NOMO-1 treated with DMSO at 0.1 percent for 48 hours (cell line): ENCODE measurements at regions not wholly inside any gene's neighbourhood (a gene's known extent, or its start where the extent isn't known, plus 50 kb on each side); places are given as distances from the start of the nearest gene placed in this dataset.

Experiments
- DNase-seq: peaks from one replicate; lab custom pipeline; 2025; ENCODE audit not compliant: unreplicated experiment; lab: John Stamatoyannopoulos, UW

DNA sequence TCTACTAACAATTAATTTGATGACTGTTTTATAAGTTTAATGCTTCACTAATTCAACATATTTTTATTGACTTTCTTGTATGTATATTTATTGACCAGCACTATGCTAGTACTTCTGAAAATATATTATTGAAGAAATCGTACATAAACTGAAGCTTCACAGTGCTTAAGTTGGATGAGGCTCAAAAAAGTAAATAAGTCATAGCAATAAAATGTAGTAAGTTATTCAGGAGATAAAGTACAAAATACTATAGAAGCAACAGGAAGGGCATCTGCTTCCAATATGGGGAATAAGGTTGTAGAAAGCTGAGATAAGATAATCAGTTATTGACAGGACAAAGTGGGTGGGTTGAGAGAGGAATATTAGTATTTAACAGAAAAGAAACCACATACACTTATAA is 944.9 kb upstream of the MIR17HG start:
- DNase-seq, result no peak

DNA sequence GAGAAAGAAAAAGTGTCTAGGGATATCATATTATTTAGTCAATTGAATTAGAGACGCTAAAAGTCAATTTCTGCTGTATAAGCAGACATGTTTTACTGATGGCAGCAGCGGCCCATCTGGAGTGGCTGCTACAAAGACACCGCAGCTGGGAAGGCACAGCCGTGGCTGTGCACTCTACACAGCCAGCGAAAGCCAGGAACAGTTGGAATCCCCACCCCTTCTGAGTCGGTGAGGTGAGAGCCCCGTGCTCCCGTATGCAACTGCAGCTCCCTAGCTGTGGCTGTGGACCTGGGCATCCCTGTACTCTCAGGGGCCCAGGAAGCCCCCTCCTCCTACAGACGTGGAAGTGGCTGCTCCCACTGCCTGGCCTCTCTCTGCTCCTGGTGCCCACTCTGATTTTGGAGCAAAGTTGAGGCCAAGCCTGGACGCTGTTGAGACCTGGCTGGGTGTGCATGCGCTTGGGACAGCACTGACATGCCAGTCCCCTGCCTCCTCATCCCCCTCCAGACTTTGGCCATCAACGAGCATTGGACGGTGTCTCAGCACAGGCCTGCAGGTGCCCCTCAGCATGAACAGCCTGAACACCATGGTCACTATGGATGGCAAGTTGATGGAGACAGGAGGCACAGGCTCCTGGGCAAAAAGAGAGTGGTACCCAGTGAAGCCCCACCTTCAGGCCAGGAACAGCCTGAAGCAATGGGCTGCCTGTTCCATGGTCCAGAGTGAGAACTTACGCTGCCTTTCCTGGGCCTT is 944.0 kb upstream of the MIR17HG start:
- DNase-seq, result no peak

DNA sequence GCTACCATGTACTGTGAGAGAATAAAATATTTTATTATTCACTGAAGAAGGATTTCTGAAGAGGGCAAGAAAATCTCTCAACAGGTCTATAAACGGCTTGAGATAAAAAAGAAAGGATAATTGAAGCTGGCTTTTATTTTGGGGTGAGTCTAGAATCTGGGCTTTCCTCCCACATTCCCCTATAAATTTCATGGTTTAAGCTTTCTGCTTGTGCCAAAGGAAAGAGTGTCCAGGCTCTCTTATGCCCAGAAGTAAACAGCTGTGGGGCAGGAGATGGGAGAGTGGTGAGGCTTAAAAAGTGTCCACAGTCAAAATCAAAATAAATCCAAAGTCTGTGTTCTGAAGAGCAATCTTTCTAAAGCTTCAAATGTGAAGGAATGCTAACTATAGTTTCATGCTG is 942.2 kb upstream of the MIR17HG start:
- DNase-seq, result no peak

DNA sequence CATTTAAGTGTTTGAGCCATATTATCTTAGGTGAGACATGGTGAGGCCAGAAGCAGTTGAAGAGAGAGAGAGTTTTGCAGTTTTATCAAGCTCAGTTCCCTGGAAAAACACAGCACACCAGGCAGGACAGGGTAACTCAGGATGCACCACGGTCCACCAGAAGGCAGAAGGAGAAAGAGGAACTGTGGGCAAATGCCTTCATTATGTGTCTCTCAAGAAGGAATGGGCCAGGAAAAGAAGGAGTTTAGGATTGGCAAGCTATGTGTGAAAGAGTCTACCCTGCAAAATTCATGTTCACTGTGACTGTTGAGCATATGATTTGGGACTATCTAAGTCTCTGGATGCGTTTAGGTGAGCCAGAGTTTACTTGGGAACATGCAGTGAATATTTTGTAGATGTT is 934.5 kb upstream of the MIR17HG start:
- no peak for DNase-seq

DNA sequence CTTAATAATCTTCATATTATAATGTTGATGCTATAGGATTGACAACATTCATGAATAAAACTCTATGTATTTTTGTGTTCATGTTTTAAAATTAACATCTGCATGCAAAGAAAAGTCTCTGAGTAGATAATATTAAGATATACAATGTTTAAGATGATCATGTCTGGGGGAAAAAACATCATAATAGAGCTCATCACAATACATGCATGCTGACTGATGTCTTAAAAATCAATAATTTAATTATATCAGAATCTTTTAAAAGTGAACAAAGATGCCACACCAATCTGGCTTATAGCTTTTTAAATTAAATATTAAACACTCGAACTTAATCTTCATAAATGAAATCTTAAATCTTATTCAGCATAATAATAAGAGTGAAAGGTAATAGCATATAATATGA is 933.9 kb upstream of the MIR17HG start:
- DNase-seq, result no peak

DNA sequence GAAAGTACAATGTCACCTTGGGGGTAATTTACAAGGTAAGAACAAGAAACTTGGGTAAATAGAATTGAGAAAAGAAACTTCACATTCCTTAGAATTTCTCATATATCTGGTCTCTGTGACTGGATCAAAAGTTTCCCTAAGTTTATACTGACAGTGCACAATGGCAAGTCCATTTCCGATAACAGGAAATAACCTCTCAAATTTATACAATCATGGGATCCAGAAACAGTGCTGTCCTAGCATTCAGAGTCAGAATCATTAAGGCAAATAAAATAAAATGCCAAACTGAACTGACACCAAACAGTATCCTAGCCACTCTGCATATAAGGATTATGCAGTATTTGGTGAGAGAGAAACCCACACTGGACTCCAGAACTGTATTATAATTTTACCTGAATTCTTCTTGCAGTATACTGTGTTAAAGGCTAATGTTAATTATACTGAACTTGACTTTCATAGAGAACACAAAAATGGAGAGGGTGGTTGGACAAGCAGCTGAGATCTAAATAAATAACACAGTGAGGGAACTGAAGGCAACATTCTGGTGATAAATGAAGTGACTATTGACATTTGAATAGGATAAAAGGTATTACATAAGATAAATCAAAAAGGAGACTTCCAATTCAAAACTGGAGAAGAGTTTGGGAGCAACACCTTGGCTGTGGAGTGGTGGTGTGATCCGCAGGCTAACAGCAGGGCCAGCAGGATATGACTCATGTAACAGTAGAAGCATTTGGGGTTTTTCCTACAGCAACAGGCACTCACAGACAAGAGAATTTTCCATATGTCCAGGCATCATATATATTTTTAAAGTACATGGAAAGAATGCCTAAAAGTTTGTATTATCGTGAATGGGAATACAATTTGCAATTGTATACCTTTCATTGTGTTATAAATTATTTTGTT is 932.5 kb upstream of the MIR17HG start:
- DNase-seq, result no peak

DNA sequence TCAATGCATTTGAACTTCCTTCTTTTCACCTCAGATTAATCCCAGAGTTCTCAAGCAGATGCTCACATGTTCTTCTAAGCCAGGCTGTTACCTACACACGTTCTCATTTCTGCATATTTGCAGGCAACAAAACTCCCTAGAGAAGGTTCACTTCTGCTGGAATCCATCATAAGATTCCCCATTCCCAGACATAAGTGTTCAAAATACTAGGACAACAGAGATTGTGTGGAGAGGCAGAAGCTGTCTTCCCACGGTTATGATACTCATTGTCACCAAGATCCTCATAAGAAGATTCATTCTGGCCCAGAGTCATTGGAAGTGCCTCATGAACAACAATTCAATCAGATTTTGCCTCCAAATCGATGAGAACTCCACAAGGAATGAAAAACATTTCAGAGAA is 931.6 kb upstream of the MIR17HG start:
- no peak for DNase-seq

DNA sequence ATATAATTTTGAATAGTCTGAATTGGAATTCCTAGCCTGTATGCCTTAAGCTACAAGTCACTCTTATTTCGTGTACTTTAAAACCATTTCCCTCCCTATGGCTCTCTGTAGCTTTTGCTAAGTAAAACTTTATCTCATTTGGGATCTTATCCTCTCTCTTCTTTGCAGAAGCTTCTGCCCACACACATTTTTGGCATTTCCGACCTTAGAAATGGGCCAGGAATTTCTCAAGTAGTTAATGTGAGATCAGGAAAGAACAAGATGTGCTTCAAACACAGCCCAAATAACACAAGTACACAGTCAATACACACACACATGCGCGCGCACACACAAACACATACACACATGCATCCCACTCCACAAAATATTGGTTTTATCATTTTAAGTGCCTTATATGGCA is 931.0 kb upstream of the MIR17HG start:
- no peak for DNase-seq

DNA sequence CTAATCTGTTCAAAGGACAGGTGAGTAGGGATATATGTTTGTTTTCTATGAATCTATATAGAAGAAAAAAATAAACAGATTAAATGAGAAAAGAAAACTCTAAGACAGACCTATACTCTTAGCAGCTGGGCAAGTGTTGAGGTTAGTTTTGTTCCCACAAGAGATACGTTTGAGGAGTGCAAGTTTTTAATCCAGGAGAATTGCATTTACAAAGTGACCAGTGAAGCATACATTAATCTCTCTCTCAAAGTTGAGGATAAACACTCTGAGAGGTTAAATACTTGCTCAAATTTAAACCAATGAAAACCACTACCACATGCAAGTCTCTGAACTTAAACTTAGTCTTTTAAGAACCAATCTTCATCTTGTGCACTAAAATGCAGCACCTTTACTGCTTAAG is 930.5 kb upstream of the MIR17HG start:
- DNase-seq, result no peak

DNA sequence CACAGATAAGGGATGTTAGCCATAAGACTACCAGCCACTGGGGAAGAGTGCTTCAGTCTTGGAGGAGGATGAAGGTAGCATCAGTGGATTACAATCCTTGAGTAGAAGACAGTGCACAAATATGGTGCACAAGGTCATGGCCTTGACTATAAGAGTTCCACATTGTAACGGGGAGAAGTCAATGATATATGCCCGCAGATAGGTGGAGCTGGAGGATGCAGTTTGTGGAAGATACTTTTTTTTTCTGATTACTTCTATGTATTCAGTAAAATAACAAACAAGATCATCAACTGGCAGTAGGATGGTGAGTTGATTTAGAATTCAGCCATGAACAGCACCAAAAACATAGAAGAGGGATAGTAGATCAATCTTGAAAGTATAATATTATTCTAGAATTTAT is 926.8 kb upstream of the MIR17HG start:
- no peak for DNase-seq

DNA sequence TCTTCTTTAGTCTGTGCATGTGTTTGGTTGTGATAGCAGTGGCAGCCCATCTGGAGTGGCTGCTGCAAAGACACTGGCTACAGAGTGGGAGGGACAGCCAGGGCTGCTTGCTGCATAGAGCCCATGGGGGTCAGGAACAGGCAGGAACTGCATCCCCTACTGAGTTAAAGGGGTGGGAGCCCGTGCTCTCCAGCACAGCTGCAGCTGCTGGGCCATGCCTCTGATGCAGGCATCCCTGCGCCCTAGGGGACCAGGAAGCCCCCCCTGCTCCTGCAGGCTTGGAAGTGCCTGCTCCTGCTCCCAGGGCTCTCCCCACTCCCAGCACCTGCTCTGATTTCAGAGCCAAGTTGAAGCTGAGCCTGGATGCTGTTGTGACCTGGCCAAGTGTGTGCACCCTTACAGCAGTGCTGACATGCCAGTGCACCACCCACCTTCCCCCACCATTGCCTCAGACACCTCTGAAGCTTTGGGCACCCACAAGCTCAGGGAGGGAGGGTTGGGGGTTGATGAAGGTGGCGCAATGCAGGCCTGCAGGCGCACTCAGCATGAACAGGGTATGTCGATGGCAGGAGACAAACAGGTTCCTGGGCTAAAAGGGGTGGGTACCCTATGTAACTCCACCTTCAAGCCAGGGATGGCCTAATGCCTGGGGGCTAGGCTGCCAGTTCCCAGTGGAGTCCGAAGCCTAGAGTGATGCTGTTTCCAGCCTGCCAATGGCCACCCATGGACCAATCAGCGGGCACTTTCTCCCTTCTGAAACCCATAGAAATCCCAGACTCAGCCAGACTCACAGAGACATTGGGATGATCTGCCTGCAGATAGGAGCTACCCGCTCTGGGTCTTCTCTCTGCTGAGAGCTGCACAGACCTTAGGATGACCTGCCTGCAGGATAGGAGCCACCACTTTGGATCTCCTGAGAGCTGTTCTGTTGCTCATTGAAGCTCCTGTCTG is 919.9 kb upstream of the MIR17HG start:
- DNase-seq, result no peak

DNA sequence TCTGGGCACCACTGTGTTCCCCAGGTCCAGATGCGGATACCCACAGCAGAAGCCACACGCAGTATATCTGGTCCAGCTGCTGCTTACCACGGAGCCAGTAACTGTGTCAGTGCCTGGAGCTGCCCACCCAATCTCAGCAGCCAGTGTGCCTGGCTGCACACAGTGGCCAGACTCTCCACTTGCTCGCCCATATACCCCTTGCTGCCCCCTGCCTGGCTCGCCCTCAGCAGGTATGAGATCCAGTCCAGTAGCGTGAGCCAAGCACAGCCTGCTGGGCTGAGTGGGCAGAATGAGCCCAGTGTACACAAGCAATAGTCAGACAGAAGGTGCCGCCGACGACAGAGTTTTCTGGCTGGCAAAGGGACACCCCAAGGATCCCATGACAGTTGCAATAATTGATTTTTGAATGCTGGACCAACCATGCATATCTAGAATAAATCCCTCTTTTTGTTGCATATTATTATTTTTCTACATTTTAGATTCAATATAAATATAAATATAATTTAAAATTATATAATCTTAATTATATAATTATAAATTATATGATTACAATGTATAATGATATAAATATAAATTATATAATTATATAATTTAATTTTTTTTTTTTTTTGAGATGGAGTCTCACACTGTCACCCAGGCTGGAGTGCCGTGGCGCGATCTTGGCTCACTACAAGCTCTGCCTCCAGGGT is 918.8 kb upstream of the MIR17HG start:
- DNase-seq, result no peak

DNA sequence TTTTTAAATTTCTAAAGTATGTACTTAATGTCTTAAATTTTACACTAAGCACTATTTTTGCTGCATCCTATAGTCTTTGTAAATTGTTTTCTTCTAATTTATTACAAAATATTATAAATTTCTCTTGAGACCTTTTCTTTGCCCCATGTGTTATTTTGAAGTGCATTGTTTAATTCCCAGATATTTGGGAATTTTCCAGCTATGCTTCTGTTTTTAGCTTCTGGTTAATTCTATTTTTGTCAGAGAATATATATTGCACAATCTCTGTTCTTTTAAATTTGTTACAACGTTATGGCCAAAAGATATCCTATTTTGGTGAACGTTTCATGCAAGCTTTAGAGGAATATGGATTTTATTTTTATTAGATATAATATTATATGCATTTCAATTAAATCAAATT is 917.4 kb upstream of the MIR17HG start:
- no peak for DNase-seq

DNA sequence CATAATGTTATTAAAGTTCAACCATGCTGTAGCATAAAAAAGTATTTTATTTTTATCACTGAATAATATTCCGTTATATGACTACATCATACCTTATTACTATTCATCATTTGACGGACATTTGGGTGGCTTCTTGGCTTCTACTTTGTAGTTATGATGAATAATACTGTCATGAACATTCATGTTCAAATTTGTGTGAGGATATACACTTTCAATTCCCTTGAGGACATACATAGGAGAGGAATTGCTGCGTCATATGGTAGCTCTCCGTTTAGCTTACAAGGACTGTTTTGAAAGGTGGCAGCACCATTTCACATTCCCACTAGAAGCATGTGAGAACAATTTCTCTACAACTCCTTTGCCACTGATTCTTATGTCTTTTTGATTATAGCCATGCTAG is 910.8 kb upstream of the MIR17HG start:
- no peak for DNase-seq

DNA sequence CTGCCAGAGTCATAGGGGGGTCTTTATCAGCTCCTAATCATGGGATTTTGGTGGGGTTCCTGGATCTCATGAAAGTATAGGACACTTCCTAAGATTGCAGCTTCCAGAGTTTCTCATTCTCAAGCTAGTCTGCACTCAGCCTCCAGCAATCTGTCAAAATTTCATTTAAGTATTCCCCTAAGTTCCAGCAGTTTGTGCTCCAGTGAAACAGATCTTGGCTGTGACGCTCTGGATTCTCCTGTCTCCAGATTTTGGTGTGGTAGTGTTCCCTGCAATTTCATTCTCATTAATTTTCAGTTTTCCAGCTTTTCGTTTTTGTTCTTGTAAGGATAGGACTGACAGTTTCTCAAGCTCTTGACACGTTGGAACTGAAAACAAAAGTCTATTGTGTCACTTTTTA is 908.9 kb upstream of the MIR17HG start:
- no peak for DNase-seq

DNA sequence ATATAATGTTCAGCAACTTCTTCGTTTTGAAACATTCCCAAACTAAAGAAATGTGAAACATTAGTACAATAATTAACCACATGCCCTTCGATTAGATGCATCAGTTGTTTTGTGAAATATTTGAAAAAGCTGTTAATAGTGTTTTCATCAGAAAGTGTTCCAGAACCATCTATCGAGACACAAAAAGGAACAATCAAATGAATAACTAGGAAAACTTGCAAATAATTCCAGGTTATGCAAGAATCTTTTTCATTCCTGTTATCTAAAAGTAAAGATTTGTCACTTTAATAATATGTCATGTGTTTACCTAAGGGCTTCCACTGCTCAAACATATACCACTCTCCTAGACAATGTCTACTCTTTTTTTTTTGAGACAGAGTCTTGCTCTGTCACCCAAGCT is 904.2 kb upstream of the MIR17HG start:
- no peak for DNase-seq

DNA sequence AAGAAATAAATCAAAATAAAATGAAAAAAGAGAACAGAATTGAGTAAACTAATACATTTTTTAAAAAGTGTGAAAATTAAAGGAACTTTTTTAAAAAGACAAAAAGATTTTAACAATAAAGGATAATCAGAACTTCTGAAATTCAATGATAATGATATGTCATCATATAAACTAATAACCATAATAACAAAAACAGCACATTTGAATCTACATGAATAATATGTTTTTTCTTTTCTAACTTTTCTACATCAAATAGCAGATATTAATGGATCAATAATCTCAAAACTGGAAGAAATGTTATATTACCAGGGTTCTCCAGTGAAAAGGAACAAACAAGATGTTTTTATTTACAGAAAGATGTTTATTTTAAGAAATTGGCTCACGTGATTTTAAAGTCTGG is 903.3 kb upstream of the MIR17HG start:
- no peak for DNase-seq

DNA sequence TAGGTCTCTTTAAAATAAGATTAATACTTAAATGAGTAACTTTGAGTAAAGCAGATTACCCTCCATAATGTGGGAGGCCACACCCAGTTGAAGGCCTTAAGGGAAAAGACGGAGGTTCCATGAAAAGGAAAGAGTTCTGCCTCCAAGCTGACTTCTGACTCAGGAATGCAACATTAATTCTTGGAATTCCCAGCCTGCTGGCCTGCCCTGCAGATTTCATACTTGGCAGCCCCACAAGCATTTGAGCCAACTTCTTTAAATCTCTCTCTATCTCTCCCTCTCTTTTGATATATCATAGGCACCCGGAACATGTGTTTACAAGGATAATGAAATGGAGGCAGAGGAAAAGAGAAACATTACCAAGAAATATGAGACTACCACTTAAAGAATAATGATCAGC is 902.3 kb upstream of the MIR17HG start:
- DNase-seq, result no peak

DNA sequence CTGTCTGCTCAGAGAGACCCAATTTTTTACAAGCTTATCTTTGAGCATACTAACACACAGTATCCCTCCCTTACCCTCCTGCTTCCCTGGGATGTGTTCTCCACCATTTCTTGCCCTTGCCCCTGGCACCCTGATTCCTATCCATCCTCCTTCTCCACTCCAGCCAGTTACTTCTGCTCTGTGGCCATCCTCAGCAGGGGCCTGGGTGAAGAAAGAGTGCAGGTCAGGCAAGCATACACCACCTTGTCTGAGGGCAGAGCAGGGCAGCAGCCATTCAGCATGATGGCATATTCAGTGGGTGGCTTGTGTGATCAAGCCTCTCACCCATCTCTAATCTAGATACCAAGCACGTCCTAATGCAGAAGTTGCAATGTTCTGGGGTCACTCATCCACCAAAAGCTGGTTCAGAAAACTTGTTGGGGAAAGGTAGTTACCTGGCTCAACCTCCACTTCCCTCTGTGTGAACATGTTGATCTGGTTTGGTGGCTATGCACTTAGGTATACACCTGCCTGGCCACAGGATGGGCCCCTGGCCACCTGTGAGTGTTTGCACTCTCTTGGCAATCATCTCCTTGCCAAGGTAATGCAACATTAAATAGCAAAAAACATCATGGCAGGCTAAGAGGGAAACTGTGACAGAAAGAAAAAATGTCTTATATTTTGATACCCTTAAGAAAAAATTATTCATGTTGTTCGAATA is 900.3 kb upstream of the MIR17HG start:
- DNase-seq, result no peak

DNA sequence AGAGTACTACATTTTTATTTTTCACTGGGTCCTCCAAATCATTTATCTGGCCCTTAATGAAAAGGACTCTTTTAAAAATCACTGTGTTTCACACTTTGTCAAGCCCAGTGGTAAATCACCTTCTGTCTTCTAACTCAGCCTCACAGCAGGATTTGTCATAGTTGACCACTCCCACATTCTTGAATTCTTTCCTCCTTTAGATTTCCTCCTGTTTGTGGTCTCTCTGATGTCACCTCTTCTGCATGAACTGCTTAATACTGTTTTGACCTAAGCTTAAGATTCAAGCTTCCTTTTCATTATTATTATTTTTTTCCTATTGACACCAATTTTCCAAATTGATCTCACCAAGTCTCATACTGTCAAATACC is 899.8 kb upstream of the MIR17HG start:
- no peak for DNase-seq
